Breast epithelium (tissue), 4 donors: ENCODE measurements at regions not wholly inside any gene's neighbourhood (a gene's known extent, or its start where the extent isn't known, plus 50 kb on each side); places are given as distances from the start of the nearest gene placed in this dataset.

Source experiments
- DNase-seq, 2 donors: peaks; one replicate each; pipeline ENCODE4 v3.0.0-alpha.2; 2019; ENCODE audit warnings: low spot score in 2 of 2
- H3K27ac ChIP-seq, 2 donors: fragments of 200-600 bp; sonication (generic) in 1 of 2; one replicate each; pipeline ENCODE4 v1.5.1; 2016 to 2019; ENCODE audit warnings: mild to moderate bottlenecking in 1 of 2
- H3K27me3 ChIP-seq, 2 donors: fragments of 200-600 bp; sonication (generic) in 1 of 2; one replicate each; pipeline versions ENCODE4 v1.5.1 to v1.6.0; 2017 to 2019; ENCODE audit warnings: control low read depth in 1 of 2, mild to moderate bottlenecking in 1 of 2
- H3K36me3 ChIP-seq: fragments of 200-600 bp; one replicate; pipeline ENCODE4 v1.5.1; 2019
- H3K4me1 ChIP-seq, 2 donors: fragments of 200-600 bp; sonication (generic); one replicate each; pipeline ENCODE4 v1.5.1; 2016 to 2019; ENCODE audit warnings: control low read depth in 1 of 2
- H3K4me3 ChIP-seq, 3 donors: fragments of 200-600 bp; sonication (generic); 1 replicate in 2 of 3; 2 replicates in 1 of 3; pipeline ENCODE4 v1.5.1; 2016 to 2019; ENCODE audit warnings: mild to moderate bottlenecking in 3 of 3, moderate library complexity in 2 of 3
- H3K9me3 ChIP-seq, 2 donors: fragments of 200-600 bp; sonication (generic) in 1 of 2; one replicate each; pipeline ENCODE4 v1.5.1; 2016 to 2019; ENCODE audit warnings: control low read depth in 1 of 2
- POLR2A ChIP-seq: fragments of 450-650 bp; IDR thresholded peaks from one replicate; pipeline ENCODE4 v1.6.1; 2016; ENCODE audit warnings: antibody characterized with exemption, mild to moderate bottlenecking, moderate library complexity
- POLR2AphosphoS5 ChIP-seq, 3 donors: sonication (generic); formaldehyde crosslinking; IDR thresholded peaks; one replicate each; pipeline ENCODE4 v1.6.1; 2017; ENCODE audit warnings: antibody characterized with exemption in 3 of 3
- intact Hi-C: fragments of 100-400 bp; cut with DNase I; formaldehyde crosslinking; loops from one replicate; pipeline ENCODE4 v1.15.1; 2023; ENCODE audit warnings: low total_unique reads
- TF ChIP-seq, protein P1 (sequence below), 3 donors: fragments of 450-650 bp; IDR thresholded peaks; one replicate each; pipeline ENCODE4 v1.5.1; 2016 to 2017; ENCODE audit warnings: antibody characterized with exemption in 3 of 3, mild to moderate bottlenecking in 3 of 3, moderate library complexity in 3 of 3

DNA sequence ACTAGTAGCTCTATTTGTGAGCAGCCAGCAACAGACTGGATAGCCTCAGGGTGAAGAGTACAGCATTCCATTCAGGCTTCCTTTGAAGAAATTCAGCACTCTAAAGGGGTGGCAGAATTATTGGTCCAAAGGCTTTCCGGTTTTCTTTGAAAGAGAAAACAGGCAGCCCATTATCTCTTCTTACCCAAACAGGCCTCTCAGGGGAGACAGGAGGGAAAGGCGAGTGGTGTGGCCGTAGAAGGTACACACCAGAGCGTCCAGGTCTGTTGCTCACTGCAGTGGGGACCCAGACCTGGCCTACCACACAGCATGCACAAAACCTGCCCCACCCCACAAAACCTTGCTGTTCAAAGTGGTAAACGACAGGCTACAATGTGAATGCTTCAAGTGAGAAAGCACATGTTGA is 83.3 kb downstream of the ZNF608 start:
- DNase-seq: no peak
- H3K36me3 ChIP-seq: no peaks in the 10 kb centered on the region
- peaks cover 9 to 30% of the 10 kb centered on the region in 2 donors for H3K4me1 ChIP-seq
- peak overlapping the region; percentile 85 to 86 for H3K27ac ChIP-seq
- intact Hi-C loops: no loop called here
- no peaks in the 10 kb centered on the region for H3K9me3 ChIP-seq
- TF ChIP-seq, protein P1, sequence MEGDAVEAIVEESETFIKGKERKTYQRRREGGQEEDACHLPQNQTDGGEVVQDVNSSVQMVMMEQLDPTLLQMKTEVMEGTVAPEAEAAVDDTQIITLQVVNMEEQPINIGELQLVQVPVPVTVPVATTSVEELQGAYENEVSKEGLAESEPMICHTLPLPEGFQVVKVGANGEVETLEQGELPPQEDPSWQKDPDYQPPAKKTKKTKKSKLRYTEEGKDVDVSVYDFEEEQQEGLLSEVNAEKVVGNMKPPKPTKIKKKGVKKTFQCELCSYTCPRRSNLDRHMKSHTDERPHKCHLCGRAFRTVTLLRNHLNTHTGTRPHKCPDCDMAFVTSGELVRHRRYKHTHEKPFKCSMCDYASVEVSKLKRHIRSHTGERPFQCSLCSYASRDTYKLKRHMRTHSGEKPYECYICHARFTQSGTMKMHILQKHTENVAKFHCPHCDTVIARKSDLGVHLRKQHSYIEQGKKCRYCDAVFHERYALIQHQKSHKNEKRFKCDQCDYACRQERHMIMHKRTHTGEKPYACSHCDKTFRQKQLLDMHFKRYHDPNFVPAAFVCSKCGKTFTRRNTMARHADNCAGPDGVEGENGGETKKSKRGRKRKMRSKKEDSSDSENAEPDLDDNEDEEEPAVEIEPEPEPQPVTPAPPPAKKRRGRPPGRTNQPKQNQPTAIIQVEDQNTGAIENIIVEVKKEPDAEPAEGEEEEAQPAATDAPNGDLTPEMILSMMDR (IDR thresholded peaks at IDR 0.05): no peak
- TF ChIP-seq POLR2A (no peak), POLR2AphosphoS5 (IDR thresholded peaks at IDR 0.05) (no peak)
- no peaks in the 10 kb centered on the region for H3K27me3 ChIP-seq
- H3K4me3 ChIP-seq: no peak overlapping the region

GRCh38 chr5:124662181-124662781 is 84.2 kb downstream of the ZNF608 start:
- TF ChIP-seq POLR2AphosphoS5 (IDR thresholded peaks at IDR 0.05) (no peak), POLR2A (no peak)
- TF ChIP-seq, protein P1 (IDR thresholded peaks at IDR 0.05): no peak
- intact Hi-C loops: no loop called here
- Histone ChIP-seq H3K27me3 (no peaks in the 10 kb centered on the region), H3K27ac (peak overlapping the region; percentile 85 to 86), H3K36me3 (no peaks in the 10 kb centered on the region), H3K4me1 (peaks cover 9 to 30% of the 10 kb centered on the region in 2 donors), H3K4me3 (no peak overlapping the region), H3K9me3 (no peaks in the 10 kb centered on the region)
- no peak for DNase-seq

GRCh38 chr5:124661317-124662141 is 84.9 kb downstream of the ZNF608 start:
- Histone ChIP-seq H3K36me3 (no peaks in the 10 kb centered on the region), H3K9me3 (no peaks in the 10 kb centered on the region), H3K4me1 (peaks cover 9 to 30% of the 10 kb centered on the region in 2 donors), H3K27ac (peak overlapping the region; percentile 85 to 86), H3K27me3 (no peaks in the 10 kb centered on the region), H3K4me3 (no peak overlapping the region)
- intact Hi-C loops: no loop called here
- DNase-seq: no peak
- TF ChIP-seq POLR2AphosphoS5 (IDR thresholded peaks at IDR 0.05): no peak
- TF ChIP-seq, protein P1 (IDR thresholded peaks at IDR 0.05): no peak
- no peak for TF ChIP-seq POLR2A

DNA sequence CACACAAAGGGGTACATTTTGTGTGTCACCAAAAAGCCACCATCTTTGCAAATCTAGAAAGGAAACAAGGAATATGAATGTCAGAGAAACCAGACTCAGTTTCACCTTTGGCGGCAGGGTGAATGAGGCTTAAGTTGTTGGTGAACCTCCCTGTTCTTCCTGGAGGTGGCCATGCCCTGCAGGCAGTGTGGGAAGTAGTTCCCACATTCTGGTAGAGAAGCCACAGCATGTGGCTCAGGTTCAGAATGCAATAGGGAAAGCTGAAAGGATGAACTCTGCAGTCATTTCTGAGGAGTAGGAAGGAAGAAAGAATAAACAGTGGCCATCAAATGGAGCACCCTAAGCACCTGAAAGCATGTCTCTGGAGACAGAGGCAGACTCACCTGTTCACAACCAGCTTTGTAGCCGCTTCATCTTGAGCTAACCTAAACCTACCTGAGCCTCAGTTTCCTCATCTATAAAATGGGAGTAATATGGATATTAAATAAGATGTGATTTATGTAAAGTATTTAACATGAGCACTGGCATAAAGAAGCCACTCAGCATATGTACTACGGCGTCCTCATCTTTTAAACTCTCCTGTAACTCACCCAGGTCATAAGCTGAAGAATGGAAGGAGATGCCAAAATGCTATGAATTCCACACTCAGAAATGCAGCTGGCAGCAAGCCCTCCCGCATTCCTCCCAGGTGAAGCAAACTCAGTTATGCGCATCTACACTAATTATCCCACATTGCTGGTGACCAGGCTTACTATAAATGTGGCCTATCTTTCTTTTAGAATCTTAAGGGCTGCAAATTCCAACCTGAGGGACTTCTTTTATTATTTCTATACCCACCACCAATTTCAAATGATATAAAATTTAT is 86.0 kb downstream of the ZNF608 start:
- DNase-seq: peak in 1 of 2 donors; percentile 84
- intact Hi-C loops: no loop called here
- Histone ChIP-seq H3K4me3 (no peak overlapping the region), H3K36me3 (no peaks in the 10 kb centered on the region), H3K4me1 (peaks cover 9 to 38% of the 10 kb centered on the region in 2 donors), H3K9me3 (no peaks in the 10 kb centered on the region), H3K27ac (peak overlapping the region; percentile 85 to 86), H3K27me3 (no peaks in the 10 kb centered on the region)
- TF ChIP-seq POLR2AphosphoS5 (IDR thresholded peaks at IDR 0.05) (no peak), POLR2A (no peak)
- TF ChIP-seq, protein P1 (IDR thresholded peaks at IDR 0.05): peak in 1 of 3 donors; percentile 21
